B cell (primary cell): ENCODE measurements at regions not wholly inside any gene's neighbourhood (a gene's known extent, or its start where the extent isn't known, plus 50 kb on each side); places are given as distances from the start of the nearest gene placed in this dataset.

Experiments used
- ATAC-seq: fragments of 200-7000 bp; cut with Tn5 transposase; one replicate; pipeline ENCODE4 v1.10.0; 2021; ENCODE audit warnings: low read depth, mild to moderate bottlenecking, moderate number of reproducible peaks, moderate library complexity
- CTCF ChIA-PET: fragments of 350-600 bp; sonication (Branson Sonifier 250); formaldehyde crosslinking; loops from one replicate; lab custom pipeline; 2021; ENCODE audit warnings: antibody characterized with exemption, inconsistent platforms; lab: Charles Lee
- POLR2A ChIA-PET: fragments of 350-600 bp; sonication (Branson Sonifier 250); formaldehyde crosslinking; loops from one replicate; lab custom pipeline; 2021; ENCODE audit warnings: antibody characterized with exemption; lab: Charles Lee
- DNase-seq: peaks from one replicate; pipeline ENCODE4 v3.0.0; 2013
- H2AFZ ChIP-seq: 2 replicates; pipeline ENCODE4 v1.6.1; 2012; ENCODE audit warnings: mild to moderate bottlenecking, low read depth, low read length; ENCODE audit not compliant: insufficient read depth, poor library complexity, severe bottlenecking
- H3K27ac ChIP-seq, 2 donors: 1 replicate in 1 of 2; 2 replicates in 1 of 2; pipeline ENCODE4 v1.5.1; 2012 to 2013; ENCODE audit warnings: low read length in 2 of 2, mild to moderate bottlenecking in 2 of 2, moderate library complexity in 1 of 2
- H3K27me3 ChIP-seq, 4 experiments: fragments of 200-600 bp in 1 of 4; sonication (generic) in 1 of 4; replicated peaks in 1 of 4; 1 replicate in 2 of 4; 2 replicates in 2 of 4; pipeline versions ENCODE4 v1.6.1 to v1.7.0; 2013 to 2016; ENCODE audit warnings: low read length in 3 of 4, mild to moderate bottlenecking in 2 of 4, mixed read lengths in 1 of 4, moderate library complexity in 1 of 4; ENCODE audit not compliant: insufficient read depth in 4 of 4, control insufficient read depth in 3 of 4; ENCODE audit errors: control extremely low read depth in 1 of 4
- H3K36me3 ChIP-seq, 2 experiments: replicated peaks in 1 of 2; 1 replicate in 1 of 2; 2 replicates in 1 of 2; pipeline versions ENCODE4 v1.6.1 to v1.7.1; 2013; ENCODE audit warnings: low read length in 1 of 2; ENCODE audit not compliant: insufficient read depth in 2 of 2, control insufficient read depth in 1 of 2; ENCODE audit errors: control extremely low read depth in 1 of 2, extremely low read depth in 1 of 2
- H3K4me1 ChIP-seq, 2 donors: fragments of 200-600 bp in 1 of 2; sonication (generic) in 1 of 2; 1 replicate in 1 of 2; 2 replicates in 1 of 2; pipeline versions ENCODE4 v1.5.1 to v1.6.1; 2013 to 2017; ENCODE audit warnings: low read length in 2 of 2; ENCODE audit not compliant: control insufficient read depth in 2 of 2, insufficient read depth in 2 of 2
- H3K4me2 ChIP-seq: replicated peaks from 2 replicates; pipeline ENCODE3; 2012; ENCODE audit warnings: mild to moderate bottlenecking, low read depth, low read length; ENCODE audit not compliant: poor library complexity, severe bottlenecking
- H3K4me3 ChIP-seq, 5 experiments: fragments of 200-600 bp in 1 of 5; sonication (generic) in 1 of 5; 1 replicate in 3 of 5; 2 replicates in 2 of 5; pipeline versions ENCODE4 v1.5.1 to v1.7.0; 2011 to 2016; ENCODE audit warnings: low read length in 4 of 5, mild to moderate bottlenecking in 4 of 5, low read depth in 2 of 5, control low read depth in 1 of 5, moderate library complexity in 1 of 5; ENCODE audit not compliant: insufficient read depth in 1 of 5; ENCODE audit errors: control extremely low read depth in 1 of 5, extremely low read depth in 1 of 5
- H3K79me2 ChIP-seq: fragments of 200-600 bp; sonication (generic); one replicate; pipeline ENCODE4 v1.6.0; 2016; ENCODE audit warnings: low read length; ENCODE audit not compliant: control insufficient read depth, insufficient read depth
- H3K9ac ChIP-seq: fragments of 200-600 bp; sonication (generic); 2 replicates; pipeline ENCODE4 v1.6.1; 2017; ENCODE audit warnings: mild to moderate bottlenecking, low read length, moderate library complexity
- H3K9me3 ChIP-seq, 3 donors: one replicate each; pipeline versions ENCODE4 v1.6.1 to v1.7.1; 2013; ENCODE audit warnings: low read length in 2 of 3; ENCODE audit not compliant: control insufficient read depth in 2 of 3, insufficient read depth in 1 of 3; ENCODE audit errors: control extremely low read depth in 1 of 3
- H4K20me1 ChIP-seq: 2 replicates; pipeline ENCODE4 v1.6.0; 2012; ENCODE audit warnings: mild to moderate bottlenecking, low read length; ENCODE audit not compliant: insufficient read depth, control insufficient read depth, poor library complexity, severe bottlenecking
- H3K27ac Mint-ChIP-seq: one replicate; pipeline ENCODE4 v1.8.0; 2021; ENCODE audit warnings: mixed read lengths
- H3K27me3 Mint-ChIP-seq: one replicate; pipeline ENCODE4 v1.8.0; 2021; ENCODE audit warnings: mixed read lengths
- H3K4me1 Mint-ChIP-seq: one replicate; pipeline ENCODE4 v1.8.0; 2021; ENCODE audit warnings: mixed read lengths
- H3K4me3 Mint-ChIP-seq: one replicate; pipeline ENCODE4 v1.8.0; 2021; ENCODE audit warnings: mixed read lengths
- H3K9me3 Mint-ChIP-seq: one replicate; pipeline ENCODE4 v1.8.0; 2022; ENCODE audit warnings: mixed read lengths; ENCODE audit not compliant: insufficient read depth
- EZH2 ChIP-seq: IDR thresholded peaks from 2 replicates; pipeline ENCODE4 v1.6.1; 2012; ENCODE audit warnings: borderline replicate concordance, low read depth, mild to moderate bottlenecking, moderate library complexity, low read length; ENCODE audit not compliant: insufficient read depth, poor library complexity, severe bottlenecking
- WGBS: methylation state at CpG from one replicate; pipeline ENCODE4 v1.1.5; 2013; ENCODE audit warnings: missing lambda C conversion rate; ENCODE audit not compliant: insufficient coverage; 5-methylcytosine and 5-hydroxymethylcytosine counted together
- intact Hi-C: fragments of 100-400 bp; cut with micrococcal nuclease; formaldehyde crosslinking; loops from one replicate; pipeline ENCODE4 v1.10.0; 2022
- TF ChIP-seq, protein P1 (sequence below): fragments of 200-600 bp; IDR thresholded peaks from one replicate; pipeline ENCODE4 v1.8.0; 2022; ENCODE audit warnings: antibody characterized with exemption, mild to moderate bottlenecking

DNA sequence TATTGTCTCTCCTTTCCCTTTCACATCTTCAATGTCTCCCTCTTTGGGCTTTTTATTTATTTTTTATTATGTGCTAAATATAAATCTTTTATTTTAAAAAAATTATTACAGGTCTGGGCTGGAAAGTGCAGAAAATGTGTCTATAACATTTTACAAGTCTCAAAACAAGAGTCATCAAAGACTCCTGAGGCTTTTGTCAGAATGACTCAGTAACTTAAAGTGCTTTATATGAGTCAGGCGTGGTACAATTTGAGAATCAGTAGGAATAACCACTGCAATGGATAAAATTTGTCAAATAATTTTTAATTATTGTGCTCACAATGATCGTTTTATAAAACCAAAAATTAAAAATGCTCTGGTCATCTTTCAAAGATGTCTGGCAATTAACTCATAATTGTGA, 193.9 kb downstream of the MMUT start:
- no peaks in the 10 kb centered on the region for H3K4me1 Mint-ChIP-seq
- no peak overlapping the region for H3K4me2 ChIP-seq
- peaks cover 0 to 8% (median 0%) of the 10 kb centered on the region in 3 donors for H3K9me3 ChIP-seq
- no peaks in the 10 kb centered on the region for H3K27me3 ChIP-seq
- no peaks in the 10 kb centered on the region for H3K27me3 Mint-ChIP-seq
- H4K20me1 ChIP-seq: no peaks in the 10 kb centered on the region
- no peak for DNase-seq
- intact Hi-C loops: no loop called here
- H3K4me3 ChIP-seq: no peak overlapping the region
- WGBS: no CpG with 5 or more reads among the region's 2 CpGs
- no peak for ATAC-seq
- no peak overlapping the region for H2AFZ ChIP-seq
- no peak for TF ChIP-seq EZH2
- TF ChIP-seq, protein P1, sequence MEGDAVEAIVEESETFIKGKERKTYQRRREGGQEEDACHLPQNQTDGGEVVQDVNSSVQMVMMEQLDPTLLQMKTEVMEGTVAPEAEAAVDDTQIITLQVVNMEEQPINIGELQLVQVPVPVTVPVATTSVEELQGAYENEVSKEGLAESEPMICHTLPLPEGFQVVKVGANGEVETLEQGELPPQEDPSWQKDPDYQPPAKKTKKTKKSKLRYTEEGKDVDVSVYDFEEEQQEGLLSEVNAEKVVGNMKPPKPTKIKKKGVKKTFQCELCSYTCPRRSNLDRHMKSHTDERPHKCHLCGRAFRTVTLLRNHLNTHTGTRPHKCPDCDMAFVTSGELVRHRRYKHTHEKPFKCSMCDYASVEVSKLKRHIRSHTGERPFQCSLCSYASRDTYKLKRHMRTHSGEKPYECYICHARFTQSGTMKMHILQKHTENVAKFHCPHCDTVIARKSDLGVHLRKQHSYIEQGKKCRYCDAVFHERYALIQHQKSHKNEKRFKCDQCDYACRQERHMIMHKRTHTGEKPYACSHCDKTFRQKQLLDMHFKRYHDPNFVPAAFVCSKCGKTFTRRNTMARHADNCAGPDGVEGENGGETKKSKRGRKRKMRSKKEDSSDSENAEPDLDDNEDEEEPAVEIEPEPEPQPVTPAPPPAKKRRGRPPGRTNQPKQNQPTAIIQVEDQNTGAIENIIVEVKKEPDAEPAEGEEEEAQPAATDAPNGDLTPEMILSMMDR: no peak
- no peak overlapping the region for H3K27ac ChIP-seq
- H3K79me2 ChIP-seq: no peaks in the 10 kb centered on the region
- no peak overlapping the region for H3K27ac Mint-ChIP-seq
- ChIA-PET CTCF (no interaction called here), POLR2A (no interaction called here)
- H3K9ac ChIP-seq: no peak overlapping the region
- H3K9me3 Mint-ChIP-seq: peaks cover 2% of the 10 kb centered on the region
- no peaks in the 10 kb centered on the region for H3K4me1 ChIP-seq
- H3K4me3 Mint-ChIP-seq: no peak overlapping the region
- H3K36me3 ChIP-seq: no peaks in the 10 kb centered on the region

GRCh38 chr6:49264909-49265308, 198.1 kb downstream of the MMUT start:
- Histone ChIP-seq H3K36me3 (no peaks in the 10 kb centered on the region), H3K4me3 (no peak overlapping the region), H3K4me2 (no peak overlapping the region), H3K27ac (no peak overlapping the region), H3K4me1 (no peaks in the 10 kb centered on the region), H3K9ac (no peak overlapping the region), H3K9me3 (peaks cover 0 to 8% (median 0%) of the 10 kb centered on the region in 3 donors), H3K27me3 (no peaks in the 10 kb centered on the region), H4K20me1 (no peaks in the 10 kb centered on the region), H2AFZ (no peak overlapping the region), H3K79me2 (no peaks in the 10 kb centered on the region)
- peaks cover 2% of the 10 kb centered on the region for H3K9me3 Mint-ChIP-seq
- no peaks in the 10 kb centered on the region for H3K4me1 Mint-ChIP-seq
- TF ChIP-seq, protein P1: no peak
- no peak for TF ChIP-seq EZH2
- no peaks in the 10 kb centered on the region for H3K27me3 Mint-ChIP-seq
- POLR2A ChIA-PET: no interaction called here
- no peak overlapping the region for H3K27ac Mint-ChIP-seq
- intact Hi-C loops: no loop called here
- H3K4me3 Mint-ChIP-seq: no peak overlapping the region
- no peak for DNase-seq
- no peak for ATAC-seq
- CTCF ChIA-PET: no interaction called here
- whole genome bisulfite sequencing: 90% methylated on average over 8 of the region's 8 CpGs
